Stimulated activated effector memory CD8-positive, alpha-beta T cell treated with anti-CD3 and anti-CD28 coated beads, Interleukin-12 subunit alpha, Interleukin-12 subunit beta, amount 100 ng/mL, for 72 hours (primary cell): ENCODE measurements at regions not wholly inside any gene's neighbourhood (a gene's known extent, or its start where the extent isn't known, plus 50 kb on each side); places are given as distances from the start of the nearest gene placed in this dataset.
"Not testable (repeated sequence)": the region's sequence is repeated elsewhere in the genome, so short reads cannot be mapped to it uniquely, and the experiment has no call there.

Experiments
- ATAC-seq: fragments of 150-1000 bp; cut with Tn5 transposase; 2 replicates; pipeline ENCODE4 v1.10.0; 2021
- DNase-seq, 2 donors: peaks; one replicate each; pipeline ENCODE4 v3.0.0; 2021 to 2022; ENCODE audit warnings: low spot score in 2 of 2
- H3K27ac Mint-ChIP-seq: one replicate; pipeline ENCODE4 v1.8.0; 2022; ENCODE audit warnings: mild to moderate bottlenecking, mixed read lengths
- H3K36me3 Mint-ChIP-seq: one replicate; pipeline ENCODE4 v1.8.0; 2022; ENCODE audit warnings: mild to moderate bottlenecking, mixed read lengths
- H3K4me1 Mint-ChIP-seq: one replicate; pipeline ENCODE4 v1.8.0; 2022; ENCODE audit warnings: mixed read lengths
- H3K4me3 Mint-ChIP-seq: one replicate; pipeline ENCODE4 v1.8.0; 2022; ENCODE audit warnings: mild to moderate bottlenecking, mixed read lengths
- H3K9me3 Mint-ChIP-seq: one replicate; pipeline ENCODE4 v1.8.0; 2022; ENCODE audit warnings: mixed read lengths

GRCh38 chr3:195999176-195999575, 82.7 kb downstream of the TFRC start:
- H3K36me3 Mint-ChIP-seq, H3K4me3 Mint-ChIP-seq, H3K27ac Mint-ChIP-seq, H3K4me1 Mint-ChIP-seq, DNase-seq, H3K9me3 Mint-ChIP-seq, ATAC-seq: not testable (repeated sequence)

GRCh38 chr3:195996314-195996713, 85.6 kb downstream of the TFRC start:
- H3K36me3 Mint-ChIP-seq, H3K27ac Mint-ChIP-seq, H3K4me3 Mint-ChIP-seq, DNase-seq, H3K9me3 Mint-ChIP-seq, ATAC-seq, H3K4me1 Mint-ChIP-seq: not testable (repeated sequence)

- not testable (repeated sequence) for ATAC-seq, H3K4me1 Mint-ChIP-seq, H3K4me3 Mint-ChIP-seq, H3K9me3 Mint-ChIP-seq, H3K36me3 Mint-ChIP-seq, H3K27ac Mint-ChIP-seq
- DNase-seq = peak; percentile 47 to 80
These were observed 86.0 kb upstream of the TNK2 start for GRCh38 chr3:195994343-195994742.

GRCh38 chr3:195993671-195994070, 85.3 kb upstream of the TNK2 start:
- H3K4me1 Mint-ChIP-seq, DNase-seq, H3K36me3 Mint-ChIP-seq, H3K4me3 Mint-ChIP-seq, H3K9me3 Mint-ChIP-seq, ATAC-seq, H3K27ac Mint-ChIP-seq: not testable (repeated sequence)

DNA sequence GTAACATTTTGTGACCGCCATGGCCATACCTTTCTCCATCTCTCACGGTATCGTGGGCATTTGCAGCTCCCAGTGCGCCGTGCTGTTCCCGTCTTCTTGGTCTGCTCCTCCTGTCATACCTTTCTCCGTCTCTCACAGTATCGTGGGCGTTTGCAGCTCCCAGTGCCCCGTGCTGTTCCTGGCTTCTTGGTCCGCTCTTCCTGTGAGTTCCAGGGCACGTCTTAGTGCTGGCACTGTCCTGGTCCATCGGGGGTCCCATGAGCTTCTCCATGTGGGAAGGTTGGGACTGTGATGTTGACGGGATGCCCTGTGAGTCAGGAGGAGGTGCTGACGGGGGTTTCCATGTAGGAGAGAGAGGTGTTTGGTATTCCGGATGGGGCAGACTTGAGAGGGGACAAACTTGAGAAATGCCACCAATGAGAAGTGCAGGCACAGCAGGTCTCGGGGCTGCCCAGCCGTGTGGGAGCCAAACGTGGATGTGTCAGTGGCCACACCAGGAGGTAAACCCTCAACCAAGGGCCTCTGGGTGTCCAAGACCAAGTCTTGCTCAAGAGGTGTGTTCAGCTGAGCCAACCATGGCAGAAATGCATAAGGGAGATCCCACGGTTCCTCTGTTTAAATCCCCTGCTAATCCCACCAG, 84.7 kb upstream of the TNK2 start:
- H3K4me3 Mint-ChIP-seq, H3K4me1 Mint-ChIP-seq, H3K9me3 Mint-ChIP-seq, ATAC-seq, H3K27ac Mint-ChIP-seq, H3K36me3 Mint-ChIP-seq, DNase-seq: not testable (repeated sequence)

- DNase-seq = peak in 1 of 2 donors; percentile 50
- not testable (repeated sequence) for H3K4me3 Mint-ChIP-seq, H3K9me3 Mint-ChIP-seq, H3K27ac Mint-ChIP-seq, ATAC-seq, H3K36me3 Mint-ChIP-seq, H3K4me1 Mint-ChIP-seq
These were observed 83.6 kb upstream of the TNK2 start for GRCh38 chr3:195991986-195992385.

GRCh38 chr3:195991243-195991642, 82.9 kb upstream of the TNK2 start:
- DNase-seq = peak in 1 of 2 donors; percentile 50
- Mint-ChIP-seq H3K27ac (peak overlapping the region; percentile 84), H3K4me3 (peak overlapping the region; percentile 67)
- ATAC-seq, H3K36me3 Mint-ChIP-seq, H3K9me3 Mint-ChIP-seq, H3K4me1 Mint-ChIP-seq: not testable (repeated sequence)

GRCh38 chr3:195990841-195991174, 82.5 kb upstream of the TNK2 start:
- not testable (repeated sequence) for H3K9me3 Mint-ChIP-seq, ATAC-seq, DNase-seq, H3K36me3 Mint-ChIP-seq, H3K4me1 Mint-ChIP-seq
- Mint-ChIP-seq H3K4me3 (peak overlapping the region; percentile 67), H3K27ac (peak overlapping the region; percentile 84)

DNA sequence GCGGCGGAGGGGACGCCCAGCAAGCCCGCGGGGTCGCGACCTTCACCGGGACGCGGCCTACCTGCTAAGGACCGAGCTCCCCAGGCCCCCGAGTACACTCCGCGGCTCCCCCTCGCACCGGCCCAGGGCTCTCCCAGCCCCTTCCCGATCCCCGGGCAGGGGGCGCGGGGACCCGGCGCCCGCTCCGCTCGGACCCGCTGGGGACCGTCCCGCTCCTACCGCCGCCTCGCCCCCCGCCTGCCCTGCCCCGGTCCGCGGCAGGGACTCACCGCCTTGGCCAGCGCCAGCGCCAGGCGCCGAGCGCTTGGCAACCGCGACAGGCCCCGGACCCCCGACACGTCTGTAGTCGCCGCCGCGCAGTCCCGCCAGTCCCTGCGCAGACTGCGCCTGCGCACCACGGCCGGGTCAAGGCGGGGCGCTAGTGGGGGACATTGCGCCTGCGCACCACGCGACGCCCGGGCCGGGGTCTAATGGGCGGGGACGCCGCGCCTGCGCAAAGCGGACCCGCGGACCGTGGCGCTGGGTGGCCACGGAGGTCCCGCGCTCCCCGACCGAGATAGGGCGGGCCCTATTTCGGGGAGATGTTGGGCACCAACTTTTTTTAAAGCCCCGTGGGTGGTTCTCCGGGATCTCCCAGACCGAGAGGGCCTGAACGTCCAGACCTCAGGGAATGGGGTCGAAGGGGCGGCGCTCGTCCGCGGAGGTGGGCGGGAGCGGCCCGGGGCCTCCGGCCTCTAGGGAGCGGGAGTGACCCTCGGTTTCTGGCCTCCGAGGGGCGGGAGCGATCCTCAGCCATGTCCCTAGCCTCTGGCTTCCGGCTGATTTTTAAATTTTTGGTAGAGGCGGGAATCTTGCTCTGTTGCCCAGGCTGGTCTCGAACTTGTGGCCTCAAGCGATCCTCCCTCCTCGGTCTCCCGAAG, 81.8 kb upstream of the TNK2 start:
- H3K4me1 Mint-ChIP-seq, H3K36me3 Mint-ChIP-seq, H3K9me3 Mint-ChIP-seq: not testable (repeated sequence)
- peak; percentile 90 for ATAC-seq
- DNase-seq = peak; percentile 98 to 100
- Mint-ChIP-seq H3K4me3 (peak overlapping the region; percentile 67), H3K27ac (peak overlapping the region; percentile 84)

- H3K9me3 Mint-ChIP-seq, H3K4me1 Mint-ChIP-seq, H3K27ac Mint-ChIP-seq: not testable (repeated sequence)
- H3K36me3 Mint-ChIP-seq = peaks cover 15% of the 10 kb centered on the region
- ATAC-seq (peak; percentile 57), DNase-seq (peak in 1 of 2 donors; percentile 62)
- peak overlapping the region; percentile 67 for H3K4me3 Mint-ChIP-seq
These were observed 81.0 kb upstream of the TNK2 start for GRCh38 chr3:195989197-195989920.

- Mint-ChIP-seq H3K36me3 (peaks cover 21% of the 10 kb centered on the region), H3K4me3 (peak overlapping the region; percentile 63)
- ATAC-seq (peak; percentile 39), DNase-seq (peak in 1 of 2 donors; percentile 54)
- not testable (repeated sequence) for H3K27ac Mint-ChIP-seq, H3K4me1 Mint-ChIP-seq, H3K9me3 Mint-ChIP-seq
These were observed 80.4 kb upstream of the TNK2 start for GRCh38 chr3:195988764-195989163.

DNA sequence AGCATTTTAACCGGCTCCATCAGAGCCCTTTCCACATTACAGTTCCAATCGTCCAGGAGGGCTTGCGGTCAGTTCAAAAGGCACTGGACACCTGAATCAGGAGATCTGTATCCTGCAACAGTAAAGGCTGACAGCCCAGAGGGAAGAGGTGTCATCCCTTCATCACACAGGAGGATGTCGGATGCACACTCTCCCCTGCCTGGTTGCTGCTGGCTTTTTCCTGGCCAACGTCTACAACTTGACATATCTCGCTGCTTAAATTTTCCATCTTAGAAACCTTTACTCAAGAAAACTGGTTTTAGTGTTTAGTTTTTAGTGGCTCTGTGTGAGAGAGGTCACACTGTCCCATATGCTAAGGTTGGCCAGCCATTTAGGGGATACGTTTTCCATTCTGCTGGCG, 78.7 kb upstream of the TNK2 start:
- peaks cover 27% of the 10 kb centered on the region for H3K36me3 Mint-ChIP-seq
- ATAC-seq, DNase-seq, H3K9me3 Mint-ChIP-seq, H3K4me3 Mint-ChIP-seq, H3K27ac Mint-ChIP-seq: not testable (repeated sequence)
- peaks cover 11% of the 10 kb centered on the region for H3K4me1 Mint-ChIP-seq

GRCh38 chr3:195986576-195986975, 78.2 kb upstream of the TNK2 start:
- Mint-ChIP-seq H3K36me3 (peaks cover 31% of the 10 kb centered on the region), H3K4me1 (peaks cover 11% of the 10 kb centered on the region)
- DNase-seq = peak in 1 of 2 donors; percentile 50
- H3K4me3 Mint-ChIP-seq, H3K9me3 Mint-ChIP-seq, ATAC-seq, H3K27ac Mint-ChIP-seq: not testable (repeated sequence)

DNA sequence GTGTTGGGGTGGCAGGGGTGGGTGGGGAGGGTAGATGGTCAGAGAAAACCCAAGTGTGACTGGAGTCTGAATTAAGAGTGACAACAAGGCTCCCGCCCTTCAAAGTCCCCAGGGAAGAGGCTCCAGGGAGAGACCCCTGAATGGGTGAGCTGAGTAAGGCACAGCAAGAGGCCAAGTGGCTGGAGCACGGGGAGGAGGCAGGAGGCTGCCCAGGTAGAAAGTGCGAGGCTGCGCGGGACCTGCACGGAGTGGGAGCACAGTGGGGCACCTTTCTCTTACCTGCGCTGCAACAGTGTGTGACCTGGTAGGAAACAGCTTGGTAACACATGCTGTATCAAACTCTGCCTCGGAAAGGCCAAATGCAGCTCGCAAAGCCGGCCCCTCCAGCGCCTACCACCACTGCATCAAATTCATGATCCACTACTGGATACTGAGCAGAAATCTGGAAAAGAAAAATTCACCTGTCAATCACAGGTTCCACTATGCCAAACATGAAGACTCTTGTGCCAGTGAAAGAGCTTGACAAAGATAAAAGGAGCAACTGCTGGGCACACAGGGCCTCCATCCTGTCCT, 77.1 kb upstream of the TNK2 start:
- H3K4me3 Mint-ChIP-seq, H3K9me3 Mint-ChIP-seq, H3K27ac Mint-ChIP-seq, H3K4me1 Mint-ChIP-seq, ATAC-seq: not testable (repeated sequence)
- peaks cover 39% of the 10 kb centered on the region for H3K36me3 Mint-ChIP-seq
- DNase-seq = peak in 1 of 2 donors; percentile 47

DNA sequence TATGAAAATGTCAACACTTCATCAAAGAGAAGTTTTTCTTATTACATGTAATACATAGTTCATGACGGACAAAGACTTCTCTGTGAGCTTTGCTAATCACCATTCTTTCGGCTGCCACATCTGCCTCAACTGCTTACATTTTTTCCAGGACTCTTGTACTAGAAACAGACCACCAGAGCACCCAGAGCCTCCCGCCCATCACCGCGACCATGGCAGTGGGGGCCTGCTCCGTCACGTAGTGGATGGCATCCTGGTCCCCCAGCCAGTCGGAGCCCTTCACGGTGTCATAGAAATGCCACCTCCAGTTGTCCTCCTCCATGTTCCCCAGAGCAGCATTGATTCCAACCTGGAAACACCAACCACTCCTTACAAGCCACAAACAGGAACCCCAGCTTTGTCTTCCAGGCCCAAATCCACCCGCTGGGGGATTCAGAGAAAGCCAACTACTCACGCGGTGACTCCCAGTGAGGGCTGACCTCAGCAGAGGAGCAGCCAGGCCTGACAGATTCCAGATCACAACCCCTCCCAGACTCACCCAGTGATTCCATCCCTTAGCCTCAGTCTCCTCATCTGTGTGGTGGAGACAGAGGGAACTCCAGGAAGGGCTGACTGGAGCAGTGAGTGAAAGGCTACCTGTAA, 76.2 kb upstream of the TNK2 start:
- not testable (repeated sequence) for H3K4me3 Mint-ChIP-seq, ATAC-seq
- peak in 1 of 2 donors; percentile 48 for DNase-seq

More for the DNA sequence above, 76.2 kb upstream of the TNK2 start:
- H3K27ac Mint-ChIP-seq, H3K9me3 Mint-ChIP-seq, H3K4me1 Mint-ChIP-seq: not testable (repeated sequence)
- H3K36me3 Mint-ChIP-seq = peaks cover 48% of the 10 kb centered on the region
